GM19240 (cell line): ENCODE measurements at regions not wholly inside any gene's neighbourhood (a gene's known extent, or its start where the extent isn't known, plus 50 kb on each side); places are given as distances from the start of the nearest gene placed in this dataset.

Source experiments
- DNase-seq: peaks from one replicate; pipeline ENCODE4 v3.0.0; 2011; ENCODE audit warnings: low spot score; ENCODE audit not compliant: insufficient read length

- no peak for DNase-seq
Observed at GRCh38 chr20:50390685-50391443, 119.3 kb upstream of the PTPN1 start.

- DNase-seq = no peak
Observed at GRCh38 chr20:50391444-50392137, 118.6 kb upstream of the PTPN1 start.

GRCh38 chr20:50392138-50392866 is 117.9 kb upstream of the PTPN1 start:
- no peak for DNase-seq

- no peak for DNase-seq
Observed at GRCh38 chr20:50393242-50393641, 116.9 kb upstream of the PTPN1 start.

- no peak for DNase-seq
Observed at GRCh38 chr20:50393990-50394561, 116.1 kb upstream of the PTPN1 start.

GRCh38 chr20:50394569-50394968 is 115.6 kb upstream of the PTPN1 start:
- no peak for DNase-seq

- no peak for DNase-seq
Observed at GRCh38 chr20:50395251-50395729, 114.9 kb upstream of the PTPN1 start.

- no peak for DNase-seq
Observed at GRCh38 chr20:50395914-50396488, 114.2 kb upstream of the PTPN1 start.

- DNase-seq = no peak
Observed at GRCh38 chr20:50396623-50397022, 113.6 kb upstream of the PTPN1 start.

- no peak for DNase-seq
Observed at GRCh38 chr20:50397058-50397457, 113.1 kb upstream of the PTPN1 start.

- no peak for DNase-seq
Observed at GRCh38 chr20:50398064-50398463, 112.1 kb upstream of the PTPN1 start.

- DNase-seq = no peak
Observed at GRCh38 chr20:50398471-50398820, 111.7 kb upstream of the PTPN1 start.

- no peak for DNase-seq
Observed at GRCh38 chr20:50398821-50399554, 111.2 kb upstream of the PTPN1 start.

- DNase-seq = no peak
Observed at GRCh38 chr20:50399555-50399916, 110.6 kb upstream of the PTPN1 start.

- no peak for DNase-seq
Observed at GRCh38 chr20:50399917-50400704, 110.1 kb upstream of the PTPN1 start.

GRCh38 chr20:50400705-50401586 is 109.2 kb upstream of the PTPN1 start:
- DNase-seq = no peak

- DNase-seq = no peak
Observed at GRCh38 chr20:50401587-50402418, 108.4 kb upstream of the PTPN1 start.
